ENCODE measurements at regions not wholly inside any gene's neighbourhood (a gene's known extent, or its start where the extent isn't known, plus 50 kb on each side); places are given as distances from the start of the nearest gene placed in this dataset.

- no peaks in the 10 kb centered on the region for H3K36me3 ChIP-seq (ENCODE audit: control insufficient read depth, insufficient read depth, low read length)
- no peaks in the 10 kb centered on the region for H3K79me2 ChIP-seq (ENCODE audit: control insufficient read depth, insufficient read depth, low read length)
- no peaks in the 10 kb centered on the region for H3K27me3 ChIP-seq (ENCODE audit: control insufficient read depth, insufficient read depth, low read length)
- no peak for DNase-seq (ENCODE audit: low read depth in 2 of 2)
- no peaks in the 10 kb centered on the region for H4K20me1 ChIP-seq (ENCODE audit: control insufficient read depth, extremely low read depth, insufficient read depth, low read length)
- TF ChIP-seq EZH2 (IDR thresholded peaks at IDR 0.05; ENCODE audit: low read length, missing control alignments) (no peak), CTCF (conservative IDR thresholded peaks at IDR 0.05 in 1 of 2, IDR thresholded peaks at IDR 0.05 in 1 of 2; ENCODE audit: low read depth in 1 of 2, low read length in 2 of 2) (no peak)
- no peaks in the 10 kb centered on the region for H3K9me3 ChIP-seq (ENCODE audit: control insufficient read depth, insufficient read depth, low read depth, low read length)
- no peak overlapping the region for H3K4me2 ChIP-seq (ENCODE audit: extremely low read depth, insufficient read depth, low read length)
- H2AFZ ChIP-seq (ENCODE audit: low read length), result no peak overlapping the region
- H3K27ac ChIP-seq (ENCODE audit: insufficient read depth, low read length), result no peak overlapping the region
- H3K9ac ChIP-seq (ENCODE audit: insufficient read depth, low read length), result no peak overlapping the region
- no peak overlapping the region for H3K4me3 ChIP-seq (replicated peaks in 1 of 4; ENCODE audit: control extremely low read depth in 1 of 4, insufficient read depth in 1 of 4, low read depth in 3 of 4, low read length in 4 of 4)
- H3K4me1 ChIP-seq (ENCODE audit: control insufficient read depth, extremely low read depth, insufficient read depth, low read length), result no peaks in the 10 kb centered on the region
Observed at GRCh38 chr12:25788707-25789442, 169.6 kb upstream of the RASSF8 start.

GRCh38 chr12:25789541-25789944, 168.9 kb upstream of the RASSF8 start:
- Histone ChIP-seq H3K27ac (ENCODE audit: insufficient read depth, low read length) (no peak overlapping the region), H3K27me3 (ENCODE audit: control insufficient read depth, insufficient read depth, low read length) (no peaks in the 10 kb centered on the region), H3K9me3 (ENCODE audit: control insufficient read depth, insufficient read depth, low read depth, low read length) (no peaks in the 10 kb centered on the region), H3K4me3 (replicated peaks in 1 of 4; ENCODE audit: control extremely low read depth in 1 of 4, insufficient read depth in 1 of 4, low read depth in 3 of 4, low read length in 4 of 4) (no peak overlapping the region), H3K4me1 (ENCODE audit: control insufficient read depth, extremely low read depth, insufficient read depth, low read length) (no peaks in the 10 kb centered on the region), H3K9ac (ENCODE audit: insufficient read depth, low read length) (no peak overlapping the region), H2AFZ (ENCODE audit: low read length) (no peak overlapping the region), H3K36me3 (ENCODE audit: control insufficient read depth, insufficient read depth, low read length) (no peaks in the 10 kb centered on the region), H3K79me2 (ENCODE audit: control insufficient read depth, insufficient read depth, low read length) (no peaks in the 10 kb centered on the region), H3K4me2 (ENCODE audit: extremely low read depth, insufficient read depth, low read length) (no peak overlapping the region), H4K20me1 (ENCODE audit: control insufficient read depth, extremely low read depth, insufficient read depth, low read length) (no peaks in the 10 kb centered on the region)
- TF ChIP-seq CTCF (conservative IDR thresholded peaks at IDR 0.05 in 1 of 2, IDR thresholded peaks at IDR 0.05 in 1 of 2; ENCODE audit: low read depth in 1 of 2, low read length in 2 of 2) (no peak), EZH2 (IDR thresholded peaks at IDR 0.05; ENCODE audit: low read length, missing control alignments) (no peak)
- peak; percentile 67 to 92 for DNase-seq (ENCODE audit: low read depth in 2 of 2)

DNA sequence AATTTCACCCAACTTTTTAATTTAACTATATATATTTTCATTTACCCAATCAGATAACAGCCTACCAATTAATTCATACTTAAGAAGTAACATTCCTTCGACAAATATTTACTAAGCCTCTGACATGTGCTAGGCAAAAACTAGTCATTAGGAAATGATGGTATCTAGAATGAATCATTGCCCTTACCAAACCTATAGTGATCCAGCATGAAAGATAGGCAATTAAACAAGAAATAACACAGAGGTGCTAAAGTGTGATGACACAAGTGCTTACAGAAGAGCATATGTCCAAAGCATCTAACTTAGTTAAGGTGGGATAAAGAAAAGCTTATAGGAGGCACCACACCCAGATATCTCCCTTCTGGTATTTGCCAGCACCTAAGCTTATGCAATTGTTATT, 166.5 kb upstream of the RASSF8 start:
- peak in 1 of 2 donors; percentile 16 for DNase-seq (ENCODE audit: low read depth in 2 of 2)
- H3K27ac ChIP-seq (ENCODE audit: insufficient read depth, low read length), result no peak overlapping the region

More for the DNA sequence above, 166.5 kb upstream of the RASSF8 start:
- Histone ChIP-seq H2AFZ (ENCODE audit: low read length) (no peak overlapping the region), H3K79me2 (ENCODE audit: control insufficient read depth, insufficient read depth, low read length) (no peaks in the 10 kb centered on the region), H3K4me3 (replicated peaks in 1 of 4; ENCODE audit: control extremely low read depth in 1 of 4, insufficient read depth in 1 of 4, low read depth in 3 of 4, low read length in 4 of 4) (no peak overlapping the region), H3K27me3 (ENCODE audit: control insufficient read depth, insufficient read depth, low read length) (no peaks in the 10 kb centered on the region), H3K9me3 (ENCODE audit: control insufficient read depth, insufficient read depth, low read depth, low read length) (no peaks in the 10 kb centered on the region), H3K9ac (ENCODE audit: insufficient read depth, low read length) (no peak overlapping the region), H3K4me2 (ENCODE audit: extremely low read depth, insufficient read depth, low read length) (no peak overlapping the region), H3K4me1 (ENCODE audit: control insufficient read depth, extremely low read depth, insufficient read depth, low read length) (no peaks in the 10 kb centered on the region), H3K36me3 (ENCODE audit: control insufficient read depth, insufficient read depth, low read length) (no peaks in the 10 kb centered on the region), H4K20me1 (ENCODE audit: control insufficient read depth, extremely low read depth, insufficient read depth, low read length) (no peaks in the 10 kb centered on the region)
- no peak for TF ChIP-seq EZH2 (IDR thresholded peaks at IDR 0.05; ENCODE audit: low read length, missing control alignments)
- TF ChIP-seq CTCF (conservative IDR thresholded peaks at IDR 0.05 in 1 of 2, IDR thresholded peaks at IDR 0.05 in 1 of 2; ENCODE audit: low read depth in 1 of 2, low read length in 2 of 2), result no peak

Measured in fibroblast of lung (primary cell).